Keratinocyte (primary cell): ENCODE measurements at regions not wholly inside any gene's neighbourhood (a gene's known extent, or its start where the extent isn't known, plus 50 kb on each side); places are given as distances from the start of the nearest gene placed in this dataset.

ENCODE experiments used
- DNase-seq: peaks from one replicate; pipeline ENCODE4 v3.0.0-alpha.2; 2011; ENCODE audit warnings: low read depth, missing footprints, low spot score
- FAIRE-seq: peaks from 2 replicates; lab custom pipeline; 2011; peaks lifted over from hg19 to GRCh38; lab: Jason Lieb, UNC
- H2AFZ ChIP-seq: 2 replicates; pipeline ENCODE4 v1.6.0; 2012; ENCODE audit warnings: low read length, control low read depth, inconsistent platforms; ENCODE audit not compliant: control insufficient read depth
- H3K27ac ChIP-seq: 2 replicates; pipeline ENCODE4 v1.5.1; 2011; ENCODE audit warnings: low read length; ENCODE audit not compliant: control insufficient read depth, insufficient read depth
- H3K27me3 ChIP-seq: 3 replicates; pipeline ENCODE4 v1.6.0; 2011; ENCODE audit warnings: low read length; ENCODE audit not compliant: control insufficient read depth, insufficient read depth; ENCODE audit errors: extremely low read depth
- H3K36me3 ChIP-seq, 2 experiments: 2 replicates in 1 of 2; 3 replicates in 1 of 2; pipeline ENCODE4 v1.5.1; 2011; ENCODE audit warnings: low read length in 2 of 2, mild to moderate bottlenecking in 1 of 2; ENCODE audit not compliant: control insufficient read depth in 2 of 2, insufficient read depth in 2 of 2; ENCODE audit errors: extremely low read depth in 1 of 2
- H3K4me1 ChIP-seq: 3 replicates; pipeline ENCODE4 v1.5.1; 2011; ENCODE audit warnings: low read length; ENCODE audit not compliant: control insufficient read depth, insufficient read depth; ENCODE audit errors: extremely low read depth
- H3K4me2 ChIP-seq: 3 replicates; pipeline ENCODE4 v1.6.0; 2011; ENCODE audit warnings: low read depth, low read length; ENCODE audit not compliant: control insufficient read depth, insufficient read depth; ENCODE audit errors: extremely low read depth
- H3K4me3 ChIP-seq, 3 experiments: fragments of 200-600 bp in 1 of 3; sonication (generic) in 1 of 3; 2 replicates in 2 of 3; 3 replicates in 1 of 3; pipeline ENCODE4 v1.5.1; 2011 to 2016; ENCODE audit warnings: low read length in 3 of 3, mild to moderate bottlenecking in 3 of 3, control low read depth in 2 of 3, inconsistent platforms in 1 of 3, low read depth in 1 of 3, mixed read lengths in 1 of 3, mixed run types in 1 of 3, moderate library complexity in 1 of 3; ENCODE audit not compliant: control insufficient read depth in 2 of 3, insufficient read depth in 2 of 3; ENCODE audit errors: extremely low read depth in 1 of 3
- H3K79me2 ChIP-seq: 2 replicates; pipeline ENCODE4 v1.6.0; 2012; ENCODE audit warnings: low read length; ENCODE audit not compliant: control insufficient read depth, insufficient read depth
- H3K9ac ChIP-seq: 3 replicates; pipeline ENCODE4 v1.6.0; 2011; ENCODE audit warnings: low read length; ENCODE audit not compliant: control insufficient read depth, insufficient read depth; ENCODE audit errors: extremely low read depth
- H3K9me1 ChIP-seq: 3 replicates; pipeline ENCODE4 v1.6.0; 2011; ENCODE audit warnings: low read length; ENCODE audit not compliant: control insufficient read depth, insufficient read depth; ENCODE audit errors: extremely low read depth
- H3K9me3 ChIP-seq: 2 replicates; pipeline ENCODE4 v1.5.1; 2012; ENCODE audit warnings: low read depth, low read length; ENCODE audit not compliant: control insufficient read depth
- H4K20me1 ChIP-seq: 3 replicates; pipeline ENCODE4 v1.6.0; 2011; ENCODE audit warnings: low read length; ENCODE audit not compliant: control insufficient read depth, insufficient read depth; ENCODE audit errors: extremely low read depth
- CTCF ChIP-seq, 3 experiments: IDR thresholded peaks in 1 of 3; conservative IDR thresholded peaks in 1 of 3; optimal IDR thresholded peaks in 1 of 3; 2 replicates in 2 of 3; 3 replicates in 1 of 3; pipeline versions ENCODE3 to v1.5.1; 2011; ENCODE audit warnings: low read length in 3 of 3, mild to moderate bottlenecking in 3 of 3, moderate library complexity in 2 of 3, control low read depth in 1 of 3, inconsistent platforms in 1 of 3; ENCODE audit not compliant: insufficient read depth in 2 of 3; ENCODE audit errors: extremely low read depth in 1 of 3
- EZH2 ChIP-seq: IDR thresholded peaks from one replicate; pipeline ENCODE4 v1.6.1; 2012; ENCODE audit warnings: inconsistent platforms, mild to moderate bottlenecking, low read length, moderate library complexity
- dilution Hi-C: fragments of 300-500 bp; cut with MboI; formaldehyde crosslinking; loops from one replicate; pipeline ENCODE4 v1.7.0; 2020; ENCODE audit warnings: low sequenced_read_pairs; ENCODE audit not compliant: extremely low pct_ligation_motif_present

DNA sequence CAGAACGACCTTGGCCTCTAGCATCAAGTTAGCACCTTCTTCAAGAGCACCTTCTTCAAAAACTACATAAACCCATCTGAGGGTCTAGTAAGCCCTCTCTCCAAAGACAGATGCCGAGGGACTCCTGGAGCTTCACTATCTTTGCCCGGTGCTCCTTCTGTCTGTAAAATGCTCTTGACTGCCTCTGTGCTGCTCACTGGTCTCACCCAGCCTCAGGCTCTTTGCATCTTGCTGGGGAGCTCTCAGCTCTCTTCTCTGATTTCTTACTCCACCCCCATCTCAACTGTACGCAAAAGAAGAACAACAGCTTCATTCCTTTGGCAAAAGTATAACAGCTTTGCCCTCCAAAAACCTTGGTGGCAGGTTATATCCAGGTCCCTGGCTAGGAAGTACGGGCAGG, 404.2 kb downstream of the KLF12 start:
- Histone ChIP-seq H3K4me3 (no peak overlapping the region), H3K4me1 (no peaks in the 10 kb centered on the region), H3K36me3 (no peaks in the 10 kb centered on the region), H3K79me2 (no peaks in the 10 kb centered on the region), H4K20me1 (no peaks in the 10 kb centered on the region), H3K27ac (no peak overlapping the region), H3K4me2 (no peak overlapping the region), H3K9me1 (no peaks in the 10 kb centered on the region), H3K27me3 (no peaks in the 10 kb centered on the region), H2AFZ (no peak overlapping the region), H3K9ac (no peak overlapping the region), H3K9me3 (no peaks in the 10 kb centered on the region)
- dilution Hi-C loops, result no loop called here
- no peak for DNase-seq
- no peak for TF ChIP-seq CTCF (optimal IDR thresholded peaks at IDR 0.05 in 1 of 3, IDR thresholded peaks at IDR 0.05 in 1 of 3, conservative IDR thresholded peaks at IDR 0.05 in 1 of 3; ENCODE audit: extremely low read depth in 1 of 3, insufficient read depth in 2 of 3, low read length in 3 of 3)
- no peak for FAIRE-seq

GRCh38 chr13:73729046-73729445, 405.2 kb downstream of the KLF12 start:
- no peak for FAIRE-seq
- dilution Hi-C loops, result no loop called here
- H3K9me1 ChIP-seq, result no peaks in the 10 kb centered on the region
- TF ChIP-seq EZH2 (no peak), CTCF (optimal IDR thresholded peaks at IDR 0.05 in 1 of 3, IDR thresholded peaks at IDR 0.05 in 1 of 3, conservative IDR thresholded peaks at IDR 0.05 in 1 of 3; ENCODE audit: extremely low read depth in 1 of 3, insufficient read depth in 2 of 3, low read length in 3 of 3) (no peak)
- DNase-seq, result no peak
- no peaks in the 10 kb centered on the region for H3K36me3 ChIP-seq
- no peaks in the 10 kb centered on the region for H4K20me1 ChIP-seq
- no peak overlapping the region for H2AFZ ChIP-seq
- no peak overlapping the region for H3K9ac ChIP-seq
- H3K9me3 ChIP-seq, result no peaks in the 10 kb centered on the region
- H3K27me3 ChIP-seq, result no peaks in the 10 kb centered on the region
- H3K4me1 ChIP-seq, result no peaks in the 10 kb centered on the region
- H3K4me2 ChIP-seq, result no peak overlapping the region
- H3K27ac ChIP-seq, result no peak overlapping the region
- H3K4me3 ChIP-seq, result no peak overlapping the region
- no peaks in the 10 kb centered on the region for H3K79me2 ChIP-seq
